OCI-LY1 (cell line): ENCODE measurements at regions not wholly inside any gene's neighbourhood (a gene's known extent, or its start where the extent isn't known, plus 50 kb on each side); places are given as distances from the start of the nearest gene placed in this dataset.

Experiments
- H2AFZ ChIP-seq: fragments of 200-600 bp; sonication (generic), shearing (Covaris generic); 2 replicates; pipeline ENCODE4 v1.6.0; 2014; ENCODE audit warnings: antibody characterized with exemption, mild to moderate bottlenecking, low read length
- H3F3A ChIP-seq: fragments of 200-600 bp; sonication (generic), shearing (Covaris generic); 2 replicates; pipeline ENCODE4 v1.6.0; 2014; ENCODE audit warnings: mild to moderate bottlenecking, antibody characterized with exemption, low read length, moderate library complexity; ENCODE audit not compliant: insufficient read depth
- H3K27ac ChIP-seq: fragments of 200-600 bp; sonication (generic); 2 replicates; pipeline ENCODE4 v1.5.1; 2014; ENCODE audit warnings: low read length, mixed run types, mild to moderate bottlenecking, low read depth; ENCODE audit not compliant: poor library complexity, severe bottlenecking
- H3K27me3 ChIP-seq: fragments of 200-600 bp; sonication (generic); 2 replicates; pipeline ENCODE4 v1.6.0; 2014; ENCODE audit warnings: antibody characterized with exemption, mild to moderate bottlenecking, low read length, moderate library complexity; ENCODE audit not compliant: insufficient read depth
- H3K36me3 ChIP-seq: fragments of 200-600 bp; sonication (generic); 2 replicates; pipeline ENCODE4 v1.6.1; 2014; ENCODE audit warnings: mild to moderate bottlenecking, antibody characterized with exemption, low read length, moderate library complexity, mixed read lengths; ENCODE audit not compliant: insufficient read depth
- H3K4me1 ChIP-seq: fragments of 200-600 bp; sonication (generic); 2 replicates; pipeline ENCODE4 v1.5.1; 2014; ENCODE audit warnings: mild to moderate bottlenecking, low read length, moderate library complexity; ENCODE audit not compliant: insufficient read depth, severe bottlenecking
- H3K4me2 ChIP-seq: fragments of 200-600 bp; sonication (generic), shearing (Covaris generic); 2 replicates; pipeline ENCODE4 v1.6.1; 2014; ENCODE audit warnings: low read length
- H3K4me3 ChIP-seq: fragments of 200-600 bp; sonication (generic); 2 replicates; pipeline ENCODE4 v1.5.1; 2014; ENCODE audit warnings: low read length, low read depth, mild to moderate bottlenecking, mixed read lengths; ENCODE audit not compliant: poor library complexity, severe bottlenecking
- H3K79me2 ChIP-seq: fragments of 200-600 bp; shearing (Covaris generic); 2 replicates; pipeline ENCODE4 v1.6.1; 2016; ENCODE audit warnings: mixed run types, low read length, mixed read lengths; ENCODE audit not compliant: insufficient read depth
- H3K9ac ChIP-seq: fragments of 200-600 bp; sonication (generic), shearing (Covaris generic); 2 replicates; pipeline ENCODE4 v1.6.1; 2014; ENCODE audit warnings: mild to moderate bottlenecking, low read length, mixed read lengths
- H3K9me2 ChIP-seq: fragments of 200-600 bp; sonication (generic), shearing (Covaris generic); 2 replicates; pipeline ENCODE4 v1.6.1; 2014; ENCODE audit warnings: low read depth, mild to moderate bottlenecking, low read length, mixed read lengths
- H3K9me3 ChIP-seq: fragments of 200-600 bp; shearing (Covaris generic); 2 replicates; pipeline ENCODE4 v1.6.1; 2014; ENCODE audit warnings: low read length, mixed read lengths
- H4K20me1 ChIP-seq: fragments of 200-600 bp; sonication (generic), shearing (Covaris generic); 2 replicates; pipeline ENCODE4 v1.6.0; 2016; ENCODE audit warnings: mild to moderate bottlenecking, low read length; ENCODE audit not compliant: insufficient read depth
- EZH2 ChIP-seq: fragments of 200-600 bp; sonication (generic), shearing (Covaris generic); IDR thresholded peaks from 2 replicates; pipeline ENCODE4 v1.8.0; 2017; ENCODE audit warnings: borderline replicate concordance, mixed run types, mild to moderate bottlenecking, antibody characterized with exemption, low read length, moderate library complexity, mixed read lengths
- TF ChIP-seq, protein P1 (sequence below): fragments of 200-600 bp; sonication (generic), shearing (Covaris generic); IDR thresholded peaks from 2 replicates; pipeline ENCODE4 v1.5.1; 2017; ENCODE audit warnings: mild to moderate bottlenecking, antibody characterized with exemption, low read length, moderate library complexity, mixed read lengths

DNA sequence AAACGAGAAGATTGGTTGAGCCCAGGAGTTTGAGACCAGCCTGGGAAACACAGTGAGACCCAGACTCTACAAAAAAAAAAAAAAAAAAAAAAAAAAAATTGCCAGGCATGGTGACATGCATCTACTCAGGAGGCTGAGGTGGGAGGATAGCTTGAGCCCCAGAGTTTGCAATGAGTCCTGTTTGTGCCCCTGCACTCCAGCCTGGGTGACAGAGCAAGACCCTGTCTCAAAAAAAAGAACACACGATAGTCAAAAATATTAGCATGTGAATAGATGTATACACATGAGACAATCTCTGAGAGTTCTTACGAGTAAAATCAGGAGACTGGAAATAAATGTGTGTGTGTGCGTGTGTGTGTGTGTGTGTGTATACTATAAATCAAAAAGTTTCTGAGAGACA, 966.3 kb downstream of the FSTL5 start:
- H3K9me3 ChIP-seq: no peaks in the 10 kb centered on the region
- H3K27me3 ChIP-seq: no peaks in the 10 kb centered on the region
- H3K4me3 ChIP-seq: no peak overlapping the region
- no peaks in the 10 kb centered on the region for H3K79me2 ChIP-seq
- no peaks in the 10 kb centered on the region for H3K9me2 ChIP-seq
- H2AFZ ChIP-seq: no peak overlapping the region
- no peaks in the 10 kb centered on the region for H3K4me1 ChIP-seq
- no peak for TF ChIP-seq EZH2
- TF ChIP-seq, protein P1, sequence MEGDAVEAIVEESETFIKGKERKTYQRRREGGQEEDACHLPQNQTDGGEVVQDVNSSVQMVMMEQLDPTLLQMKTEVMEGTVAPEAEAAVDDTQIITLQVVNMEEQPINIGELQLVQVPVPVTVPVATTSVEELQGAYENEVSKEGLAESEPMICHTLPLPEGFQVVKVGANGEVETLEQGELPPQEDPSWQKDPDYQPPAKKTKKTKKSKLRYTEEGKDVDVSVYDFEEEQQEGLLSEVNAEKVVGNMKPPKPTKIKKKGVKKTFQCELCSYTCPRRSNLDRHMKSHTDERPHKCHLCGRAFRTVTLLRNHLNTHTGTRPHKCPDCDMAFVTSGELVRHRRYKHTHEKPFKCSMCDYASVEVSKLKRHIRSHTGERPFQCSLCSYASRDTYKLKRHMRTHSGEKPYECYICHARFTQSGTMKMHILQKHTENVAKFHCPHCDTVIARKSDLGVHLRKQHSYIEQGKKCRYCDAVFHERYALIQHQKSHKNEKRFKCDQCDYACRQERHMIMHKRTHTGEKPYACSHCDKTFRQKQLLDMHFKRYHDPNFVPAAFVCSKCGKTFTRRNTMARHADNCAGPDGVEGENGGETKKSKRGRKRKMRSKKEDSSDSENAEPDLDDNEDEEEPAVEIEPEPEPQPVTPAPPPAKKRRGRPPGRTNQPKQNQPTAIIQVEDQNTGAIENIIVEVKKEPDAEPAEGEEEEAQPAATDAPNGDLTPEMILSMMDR: no peak
- no peak overlapping the region for H3K4me2 ChIP-seq
- H4K20me1 ChIP-seq: no peaks in the 10 kb centered on the region
- no peaks in the 10 kb centered on the region for H3K36me3 ChIP-seq
- H3K27ac ChIP-seq: no peak overlapping the region
- H3K9ac ChIP-seq: no peak overlapping the region
- H3F3A ChIP-seq: no peaks in the 10 kb centered on the region

DNA sequence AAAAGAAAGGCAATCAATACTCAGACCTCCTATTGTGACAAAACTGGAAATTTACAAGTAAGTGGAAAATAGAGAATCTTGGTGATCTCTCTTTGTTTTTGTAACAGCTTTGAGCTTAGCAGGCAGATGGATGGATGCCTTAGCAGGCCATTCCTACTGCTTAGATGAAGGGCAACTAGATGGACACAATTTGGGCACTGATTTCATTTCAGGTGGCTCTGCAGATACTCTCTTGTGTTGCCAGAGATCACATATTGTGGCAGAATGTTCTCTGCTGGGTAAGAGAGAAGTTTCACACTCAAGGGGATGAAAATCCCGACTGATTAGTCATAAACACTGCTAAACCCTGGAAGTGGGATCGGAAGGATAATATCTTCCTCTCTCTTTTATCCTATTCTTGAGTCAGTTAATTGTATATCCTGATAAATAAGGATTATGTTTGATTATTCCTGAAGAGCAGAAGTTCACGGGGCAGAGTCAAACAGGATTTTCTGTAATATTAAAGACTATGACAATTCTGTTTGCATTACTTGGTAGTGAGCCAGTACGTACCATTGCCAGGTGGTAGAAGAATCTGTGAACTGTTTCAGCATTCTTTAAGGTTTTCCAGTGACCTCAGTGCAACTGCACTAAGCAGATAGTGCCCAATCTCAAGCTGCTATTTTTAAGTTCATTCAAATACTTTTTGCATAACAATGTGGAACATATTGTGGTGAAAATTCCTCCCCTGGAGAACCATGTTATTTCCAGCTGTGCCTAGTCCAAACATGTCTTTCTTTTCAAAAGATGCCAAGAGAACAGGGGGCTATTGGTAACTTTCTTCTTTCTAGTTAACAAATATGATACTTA, 974.3 kb downstream of the FSTL5 start:
- Histone ChIP-seq H3K4me2 (no peak overlapping the region), H3K27me3 (no peaks in the 10 kb centered on the region), H4K20me1 (no peaks in the 10 kb centered on the region), H3K4me3 (no peak overlapping the region), H3K27ac (no peak overlapping the region), H3K4me1 (no peaks in the 10 kb centered on the region), H3K9me2 (no peaks in the 10 kb centered on the region), H3K36me3 (no peaks in the 10 kb centered on the region), H3K9me3 (no peaks in the 10 kb centered on the region), H3F3A (no peaks in the 10 kb centered on the region), H3K79me2 (0 out of 2 replicates have a peak, but pooled peaks cover 3% of the 10 kb centered on the region), H2AFZ (no peak overlapping the region), H3K9ac (no peak overlapping the region)
- TF ChIP-seq, protein P1: no peak
- no peak for TF ChIP-seq EZH2

DNA sequence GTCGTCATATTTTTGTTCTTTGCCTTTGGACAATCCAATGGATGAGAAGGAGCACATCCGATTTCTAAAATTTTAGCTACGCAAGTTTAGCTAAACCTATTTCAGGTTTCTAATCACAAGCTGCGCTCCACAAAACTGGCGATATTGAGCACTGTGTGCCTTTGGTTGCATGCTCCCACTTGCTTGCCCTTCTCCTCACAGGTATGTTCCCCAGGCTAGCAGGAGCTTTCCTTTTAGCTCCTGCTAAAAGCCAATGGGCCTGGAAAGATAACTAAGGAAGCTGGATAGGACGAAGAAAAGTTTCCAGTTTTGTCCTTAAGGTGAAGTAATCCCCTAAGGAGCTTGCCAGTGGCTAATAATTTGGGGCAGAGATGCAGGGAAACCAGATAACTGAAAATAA, 975.2 kb downstream of the FSTL5 start:
- Histone ChIP-seq H2AFZ (no peak overlapping the region), H3K9me2 (no peaks in the 10 kb centered on the region), H3K9ac (no peak overlapping the region), H4K20me1 (no peaks in the 10 kb centered on the region), H3K4me2 (no peak overlapping the region), H3K36me3 (no peaks in the 10 kb centered on the region), H3K4me1 (no peaks in the 10 kb centered on the region), H3K9me3 (no peaks in the 10 kb centered on the region), H3K27me3 (no peaks in the 10 kb centered on the region), H3K4me3 (no peak overlapping the region), H3K79me2 (0 out of 2 replicates have a peak, but pooled peaks cover 3% of the 10 kb centered on the region), H3F3A (no peaks in the 10 kb centered on the region), H3K27ac (no peak overlapping the region)
- TF ChIP-seq EZH2: no peak
- TF ChIP-seq, protein P1: no peak
